ENCODE measurements at regions not wholly inside any gene's neighbourhood (a gene's known extent, or its start where the extent isn't known, plus 50 kb on each side); places are given as distances from the start of the nearest gene placed in this dataset.
"Not testable (repeated sequence)": the region's sequence is repeated elsewhere in the genome, so short reads cannot be mapped to it uniquely, and the experiment has no call there.

DNA sequence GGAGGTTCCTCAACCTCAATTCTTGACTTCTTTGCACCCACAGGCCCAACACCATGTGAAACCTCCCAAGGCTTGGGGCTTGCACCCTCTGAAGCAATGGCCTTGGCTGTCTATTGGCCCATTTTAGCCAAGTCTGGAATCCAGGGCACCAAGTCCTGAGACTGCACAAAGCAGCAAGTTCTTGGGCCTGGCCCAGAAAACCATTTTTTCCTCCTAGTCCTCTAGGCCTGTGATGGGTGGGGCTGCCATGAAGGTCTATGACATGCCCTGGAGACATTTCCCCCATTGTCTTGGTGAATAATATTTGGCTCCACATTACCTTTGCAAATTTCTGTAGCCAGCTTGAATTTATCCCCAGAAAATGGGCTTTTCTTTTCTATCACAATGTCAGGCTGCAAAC, 849.6 kb upstream of the MANEA start:
- no peak for DNase-seq
- in situ Hi-C loops (cut with MboI; ENCODE audit: low pct_unique_long_range_greater_than_20kb, low sequenced_read_pairs) = no loop called here

DNA sequence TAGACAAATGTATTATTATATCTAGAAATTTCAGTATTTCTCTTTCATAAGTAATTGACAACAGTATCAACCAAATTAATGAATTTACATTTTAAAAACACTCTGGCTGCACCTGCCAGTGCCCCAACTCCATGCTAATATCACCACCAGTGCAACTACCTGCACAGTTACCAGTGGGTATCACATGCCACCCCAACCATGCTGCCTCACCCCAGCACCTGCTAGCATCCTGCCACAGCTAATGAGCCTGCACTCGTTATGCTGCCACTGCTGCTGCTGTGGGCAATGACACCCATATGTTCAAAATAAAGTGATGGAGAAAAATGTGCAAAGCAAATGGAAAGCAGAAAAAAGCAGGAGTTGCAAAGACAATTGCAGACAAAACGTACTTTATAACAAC, 855.9 kb upstream of the MANEA start:
- DNase-seq = no peak
- in situ Hi-C loops (cut with MboI; ENCODE audit: low pct_unique_long_range_greater_than_20kb, low sequenced_read_pairs) = no loop called here

DNA sequence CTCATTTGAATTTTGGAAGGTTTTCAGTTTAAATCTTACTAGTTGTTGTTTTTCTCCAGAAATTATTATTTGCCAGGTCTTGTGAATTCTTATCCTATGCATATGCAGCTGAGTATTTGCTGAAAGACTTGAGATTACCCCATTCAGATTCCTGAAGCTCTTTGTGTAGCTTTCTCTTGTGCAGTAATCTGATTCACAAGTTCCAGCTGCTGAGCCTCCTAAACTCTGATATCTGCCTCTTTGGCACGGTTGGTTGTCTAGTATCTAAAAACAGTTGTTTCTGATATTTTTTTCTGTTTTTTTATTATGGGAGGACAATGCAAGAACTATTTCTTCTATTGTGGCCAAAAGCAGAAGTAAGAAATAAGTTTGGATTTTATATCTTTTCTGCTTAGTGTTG, 863.9 kb upstream of the MANEA start:
- DNase-seq = no peak
- in situ Hi-C loops (cut with MboI; ENCODE audit: low pct_unique_long_range_greater_than_20kb, low sequenced_read_pairs) = no loop called here

DNA sequence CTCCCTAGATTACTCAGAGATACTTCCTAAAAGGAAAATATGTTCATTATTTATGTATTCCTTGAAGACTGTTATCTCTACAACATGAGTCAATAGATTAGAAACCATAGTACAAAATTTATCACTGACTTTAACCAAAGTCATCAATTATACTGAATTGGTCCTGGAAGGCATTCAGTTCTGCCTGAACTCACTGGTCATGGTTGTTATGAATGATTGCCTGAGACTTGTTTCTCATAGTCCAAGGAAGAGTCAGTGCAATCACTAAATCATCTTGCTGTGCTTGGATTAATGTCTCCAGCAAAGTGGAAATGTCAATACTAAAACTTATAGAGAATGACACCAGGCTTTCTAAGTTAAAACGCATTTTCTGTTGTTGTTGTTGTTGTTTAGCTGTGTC, 878.6 kb upstream of the MANEA start:
- in situ Hi-C loops (cut with MboI; ENCODE audit: low pct_unique_long_range_greater_than_20kb, low sequenced_read_pairs) = no loop called here
- no peak for DNase-seq

DNA sequence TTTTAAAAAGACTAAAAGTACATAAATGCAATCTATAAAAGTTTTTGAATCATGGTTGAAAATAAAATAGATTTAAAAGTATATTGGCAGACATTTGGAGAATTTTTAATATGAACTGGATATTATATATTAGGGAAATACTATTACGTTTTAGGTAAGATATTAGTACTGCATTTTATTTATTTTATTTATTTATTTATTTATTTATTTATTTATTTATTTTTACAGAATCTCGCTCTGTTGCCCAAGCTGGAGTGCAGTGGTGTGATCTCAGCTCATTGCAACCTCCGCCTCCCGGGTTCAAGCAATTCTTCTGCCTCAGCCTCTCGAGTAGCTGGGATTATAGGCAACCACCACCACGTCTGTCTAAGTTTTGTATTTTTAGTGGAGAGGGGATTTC, 890.1 kb upstream of the MANEA start:
- DNase-seq; in situ Hi-C loops (cut with MboI; ENCODE audit: low pct_unique_long_range_greater_than_20kb, low sequenced_read_pairs): not testable (repeated sequence)

DNA sequence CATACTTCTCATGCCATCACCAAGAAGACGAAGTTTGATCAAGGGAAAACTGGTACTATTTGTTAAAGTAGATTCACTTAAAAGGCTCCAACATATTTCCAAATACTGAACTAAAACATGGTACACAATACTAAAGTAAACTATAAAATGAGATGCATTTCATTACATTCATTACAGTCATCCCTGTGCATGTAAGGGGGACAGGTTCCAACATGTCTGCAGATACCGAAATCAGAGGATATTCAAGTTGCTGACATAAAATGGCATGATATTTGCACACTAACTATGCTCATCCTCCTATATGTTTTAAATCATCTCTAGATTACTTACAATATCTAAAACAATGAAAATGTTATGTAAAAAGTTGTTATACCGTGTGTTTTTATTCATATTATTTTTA, 893.9 kb upstream of the MANEA start:
- in situ Hi-C loops (cut with MboI; ENCODE audit: low pct_unique_long_range_greater_than_20kb, low sequenced_read_pairs) = no loop called here
- DNase-seq = no peak

DNA sequence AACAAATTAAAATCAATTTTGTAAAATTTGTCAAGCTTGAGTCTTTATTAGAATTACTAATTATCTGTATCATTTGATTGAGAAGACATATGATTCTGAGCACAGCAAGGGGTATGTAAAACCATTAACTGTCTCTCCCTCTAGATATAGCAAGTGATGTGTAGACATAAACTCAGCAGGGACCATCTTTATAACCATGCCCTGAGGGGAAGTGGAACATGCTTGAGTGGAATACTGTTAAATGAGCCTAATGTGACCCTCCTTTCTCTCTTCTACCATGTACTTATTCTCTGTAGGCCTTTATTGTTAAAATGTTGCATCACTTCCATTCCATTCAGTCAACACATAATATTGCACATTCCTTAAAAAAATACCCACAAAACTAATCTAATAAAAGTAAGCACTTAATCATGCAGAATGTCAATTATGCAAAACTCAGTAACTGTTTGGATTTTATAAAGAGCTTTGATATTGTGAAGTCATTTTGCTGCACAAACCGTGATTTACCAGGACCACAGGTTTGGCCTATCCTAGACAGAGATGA, 896.6 kb upstream of the MANEA start:
- in situ Hi-C loops (cut with MboI; ENCODE audit: low pct_unique_long_range_greater_than_20kb, low sequenced_read_pairs) = no loop called here
- DNase-seq = no peak

DNA sequence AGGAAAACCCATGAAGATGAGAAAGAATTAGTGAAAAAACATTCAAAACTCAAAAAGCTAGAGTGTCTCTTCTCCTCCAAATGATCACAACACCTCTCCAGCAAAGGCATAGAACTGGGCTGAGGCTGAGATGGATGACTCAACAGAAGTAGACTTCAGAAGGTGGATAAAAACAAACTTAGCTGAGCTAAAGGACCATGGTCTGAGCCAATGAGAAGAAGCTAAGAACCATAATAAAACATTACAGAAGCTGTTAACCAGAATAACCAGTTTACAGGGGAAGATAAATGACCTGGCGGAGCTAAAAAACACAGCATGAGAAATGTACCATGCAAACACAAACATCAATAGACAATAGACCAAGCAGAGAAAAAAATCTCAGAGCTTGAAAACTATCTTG, 904.1 kb upstream of the MANEA start:
- DNase-seq = no peak
- in situ Hi-C loops (cut with MboI; ENCODE audit: low pct_unique_long_range_greater_than_20kb, low sequenced_read_pairs) = no loop called here

DNA sequence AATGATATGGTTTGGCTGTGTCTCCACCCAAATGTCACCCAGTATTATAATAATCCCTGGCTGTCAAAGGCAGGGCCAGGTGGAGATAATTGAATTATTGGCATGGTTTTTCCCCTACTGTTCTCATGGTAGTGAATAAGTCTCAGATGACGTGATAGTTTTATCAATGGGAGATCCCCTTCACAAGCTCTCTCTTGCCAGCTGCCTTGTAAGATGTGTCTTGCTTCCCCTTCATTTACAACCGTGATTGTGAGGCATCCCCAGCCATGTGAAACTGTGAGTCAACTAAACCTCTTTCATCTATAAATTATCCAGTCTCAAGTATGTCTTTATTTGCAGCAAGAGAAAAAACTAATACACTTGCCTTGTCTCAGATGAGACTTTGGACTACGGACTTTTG, 907.3 kb upstream of the MANEA start:
- DNase-seq = no peak
- in situ Hi-C loops (cut with MboI; ENCODE audit: low pct_unique_long_range_greater_than_20kb, low sequenced_read_pairs) = no loop called here

DNA sequence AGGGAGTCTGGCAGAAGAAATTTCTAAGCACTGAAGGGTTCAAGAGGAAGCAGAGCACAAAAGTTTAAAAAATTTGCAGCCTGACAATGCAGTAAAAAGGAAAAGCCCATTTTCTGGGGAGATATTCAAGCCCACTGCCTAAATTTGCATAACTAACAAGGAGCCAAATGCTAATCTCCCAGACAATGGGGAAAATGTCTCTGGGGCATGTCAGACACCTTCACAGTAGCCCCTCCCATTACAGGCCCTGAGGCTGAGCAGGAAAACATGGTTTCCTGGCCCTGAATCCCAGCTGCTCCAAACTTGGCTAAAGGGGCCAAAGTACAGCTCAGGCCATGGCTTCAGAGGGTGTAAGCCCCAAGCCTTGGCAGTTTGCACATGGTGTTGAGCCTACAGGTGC, 908.5 kb upstream of the MANEA start:
- no peak for DNase-seq
- in situ Hi-C loops (cut with MboI; ENCODE audit: low pct_unique_long_range_greater_than_20kb, low sequenced_read_pairs) = no loop called here

DNA sequence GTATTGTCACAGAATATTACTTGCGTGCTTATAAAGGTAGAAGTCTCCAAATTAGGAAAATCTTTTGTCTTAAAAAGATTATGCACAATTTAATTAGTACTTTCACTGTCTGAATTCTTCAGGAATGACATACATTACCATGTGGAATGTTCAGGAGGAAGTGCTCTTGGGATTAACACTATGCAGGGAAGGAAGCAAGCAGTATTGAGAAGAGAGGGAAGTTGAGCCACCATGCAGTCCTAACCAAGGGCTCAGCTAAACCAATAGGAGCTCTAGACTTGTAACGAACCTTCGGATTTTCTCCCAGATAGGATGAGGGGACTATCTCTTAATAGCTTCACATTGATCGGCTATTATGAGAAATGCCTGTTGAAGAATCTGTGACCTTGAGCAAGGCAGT, 918.4 kb upstream of the MANEA start:
- DNase-seq = no peak
- in situ Hi-C loops (cut with MboI; ENCODE audit: low pct_unique_long_range_greater_than_20kb, low sequenced_read_pairs) = no loop called here

DNA sequence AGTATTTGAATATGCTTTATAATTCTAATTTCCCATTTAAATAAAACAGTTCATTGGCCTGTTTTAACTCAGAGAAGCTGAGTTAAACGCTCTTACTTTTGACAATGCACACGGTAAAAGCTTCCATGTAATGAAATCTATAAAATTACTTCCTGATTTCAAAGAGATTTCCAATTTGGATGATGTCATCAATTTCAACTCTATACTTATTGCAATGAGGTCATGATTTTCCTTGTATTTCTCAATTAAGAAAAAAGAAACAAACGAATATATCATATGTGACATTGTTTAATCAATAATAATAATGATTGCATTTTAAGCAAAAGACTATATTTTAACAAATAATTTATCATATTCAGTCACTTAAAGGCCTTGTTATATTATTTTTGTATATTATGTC, 926.1 kb upstream of the MANEA start:
- no peak for DNase-seq
- in situ Hi-C loops (cut with MboI; ENCODE audit: low pct_unique_long_range_greater_than_20kb, low sequenced_read_pairs) = no loop called here

DNA sequence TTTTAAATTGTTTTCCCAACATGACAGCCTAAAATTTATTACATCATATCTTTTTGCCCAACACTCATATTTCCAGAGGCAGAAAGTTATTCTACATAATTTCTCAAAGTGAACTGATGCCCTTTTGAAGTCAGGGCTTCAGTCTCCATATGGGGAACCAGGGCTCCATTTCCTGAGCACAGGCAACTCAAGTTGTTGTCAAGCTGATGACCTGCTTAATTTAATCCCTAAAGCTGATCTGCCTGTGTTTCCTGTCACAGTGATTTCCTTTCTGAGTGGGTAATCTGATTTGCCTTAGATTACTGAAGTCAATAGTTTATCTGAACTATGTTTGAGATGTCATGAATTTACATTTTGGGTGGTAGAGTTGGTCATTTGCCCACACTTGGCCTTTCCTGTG, 932.1 kb upstream of the MANEA start:
- in situ Hi-C loops (cut with MboI; ENCODE audit: low pct_unique_long_range_greater_than_20kb, low sequenced_read_pairs) = no loop called here
- no peak for DNase-seq

DNA sequence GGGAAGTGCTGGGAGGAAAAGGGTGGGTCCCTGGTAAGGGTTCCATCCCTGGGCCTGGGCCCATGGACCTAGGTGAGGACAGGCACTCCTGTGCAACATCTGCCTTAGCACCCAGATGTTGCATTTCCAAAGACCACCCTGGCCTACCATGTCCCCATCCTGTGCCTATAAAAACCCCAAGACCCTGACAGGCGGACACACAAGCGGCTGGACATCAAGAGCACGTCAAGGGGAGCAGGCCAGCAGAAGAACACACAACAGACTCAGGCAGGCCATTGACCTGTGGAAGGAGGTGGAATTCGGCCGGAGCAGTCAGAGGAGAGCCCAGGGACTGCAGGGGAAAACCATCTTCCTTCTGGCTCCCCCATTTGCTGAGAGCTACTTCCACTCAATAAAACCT, 937.8 kb upstream of the MANEA start:
- no peak for DNase-seq
- in situ Hi-C loops (cut with MboI; ENCODE audit: low pct_unique_long_range_greater_than_20kb, low sequenced_read_pairs) = no loop called here

DNA sequence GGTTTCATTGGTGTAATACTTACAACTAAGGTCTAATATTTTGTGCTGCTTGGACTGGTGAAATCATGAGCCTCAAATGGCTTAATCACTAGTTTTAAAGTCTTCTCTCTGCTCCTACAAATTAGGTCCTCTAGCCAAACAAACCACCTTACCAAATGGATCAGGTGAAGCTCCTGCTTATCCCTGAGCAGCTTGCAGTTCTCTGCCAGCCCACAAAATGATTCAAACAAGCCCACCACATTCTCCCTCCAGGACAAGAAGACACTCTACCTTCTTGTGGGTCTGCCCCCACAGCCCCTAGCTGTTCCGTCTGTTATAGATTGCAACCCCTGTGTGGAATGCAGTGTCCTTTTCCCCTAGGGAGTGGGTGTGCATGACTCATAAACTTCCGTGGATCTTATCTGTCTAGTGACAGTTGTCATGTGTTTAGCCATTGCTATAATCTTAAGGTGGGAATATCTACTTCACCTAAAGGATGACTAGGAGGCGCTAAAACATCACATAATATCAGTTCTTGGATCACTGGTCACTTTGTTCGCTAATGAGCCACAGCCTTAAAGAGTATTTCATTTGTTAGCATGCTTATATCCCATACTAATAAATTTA, 940.5 kb upstream of the MANEA start:
- peak; percentile 5 for DNase-seq
- in situ Hi-C loops (cut with MboI; ENCODE audit: low pct_unique_long_range_greater_than_20kb, low sequenced_read_pairs) = no loop called here

DNA sequence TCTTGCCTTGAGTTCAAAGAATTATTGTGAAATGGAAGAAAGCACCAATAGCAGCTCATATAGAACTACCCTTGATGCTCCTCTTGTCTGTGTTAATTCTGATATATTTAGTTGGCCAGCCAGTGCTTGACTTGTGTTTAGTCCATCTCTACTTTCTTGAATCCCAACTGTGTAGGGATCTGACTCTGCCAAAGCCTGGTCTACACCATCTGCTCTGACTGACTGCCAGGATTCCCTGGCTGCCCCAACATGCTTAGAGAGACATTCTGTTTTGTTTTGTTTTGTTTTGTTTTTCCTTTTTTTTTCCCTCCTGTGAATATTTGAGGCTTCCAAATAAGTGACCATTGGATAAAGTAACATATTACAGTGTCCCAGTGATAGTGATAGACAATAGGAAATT, 953.7 kb upstream of the MANEA start:
- in situ Hi-C loops (cut with MboI; ENCODE audit: low pct_unique_long_range_greater_than_20kb, low sequenced_read_pairs) = no loop called here

DNA sequence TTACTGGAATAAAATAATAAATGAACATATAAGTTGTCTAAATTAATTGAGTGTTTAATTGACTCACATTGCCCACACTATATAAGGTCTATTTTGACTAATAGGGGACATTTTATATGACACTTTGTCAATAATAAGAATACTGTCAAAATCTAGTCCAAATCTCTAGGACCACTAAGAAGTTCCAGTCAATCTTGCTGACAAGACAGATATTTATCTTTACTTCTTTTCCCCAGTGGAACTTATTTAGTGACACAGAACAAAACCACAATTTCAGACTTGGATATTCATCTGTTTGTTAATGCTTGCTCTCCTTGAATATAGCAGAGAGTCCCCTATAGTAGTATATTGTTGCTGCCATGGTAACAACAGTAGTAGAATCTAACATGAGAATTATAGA, 954.6 kb upstream of the MANEA start:
- in situ Hi-C loops (cut with MboI; ENCODE audit: low pct_unique_long_range_greater_than_20kb, low sequenced_read_pairs) = no loop called here
- no peak for DNase-seq

More for the DNA sequence above, 953.7 kb upstream of the MANEA start:
- DNase-seq = no peak

DNA sequence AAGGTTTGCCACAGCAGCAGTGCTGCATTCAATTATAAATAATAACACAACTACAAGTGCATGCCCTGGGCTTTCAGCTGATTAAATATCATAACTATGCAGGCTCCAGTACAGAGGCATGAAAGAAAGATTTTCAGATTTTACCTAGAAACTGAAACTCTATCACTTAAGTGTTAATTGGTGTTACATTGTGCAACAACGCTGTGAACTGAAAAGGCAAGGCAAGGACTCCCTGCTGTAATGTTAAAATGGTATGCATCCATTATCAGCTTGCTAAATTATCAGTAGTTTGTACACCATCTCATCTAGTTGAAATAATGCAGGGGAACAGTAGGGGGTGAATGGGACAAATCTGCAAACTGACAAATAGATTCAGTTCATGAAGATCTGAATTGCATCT, 976.7 kb upstream of the MANEA start:
- in situ Hi-C loops (cut with MboI; ENCODE audit: low pct_unique_long_range_greater_than_20kb, low sequenced_read_pairs) = no loop called here

DNA sequence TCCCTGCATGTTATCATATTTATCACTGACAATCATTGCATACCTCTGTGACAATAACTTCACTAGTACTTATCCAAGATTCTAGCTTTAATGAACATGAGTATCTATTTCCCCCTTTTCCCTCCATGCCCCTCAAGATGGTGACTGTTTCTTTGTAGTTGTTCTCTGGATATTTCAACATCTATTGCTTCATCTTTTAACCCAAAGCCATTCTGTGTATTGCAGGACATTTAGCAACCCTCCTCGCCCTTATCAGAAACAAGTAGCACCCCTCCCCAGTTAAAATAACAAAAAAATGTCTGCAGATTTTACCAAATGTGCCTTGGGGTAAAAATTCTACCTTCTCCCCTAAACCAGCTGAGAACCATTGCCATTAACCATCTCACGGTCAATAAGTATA, 979.8 kb upstream of the MANEA start:
- no peak for DNase-seq
- in situ Hi-C loops (cut with MboI; ENCODE audit: low pct_unique_long_range_greater_than_20kb, low sequenced_read_pairs) = no loop called here

More for the DNA sequence above, 976.7 kb upstream of the MANEA start:
- no peak for DNase-seq

DNA sequence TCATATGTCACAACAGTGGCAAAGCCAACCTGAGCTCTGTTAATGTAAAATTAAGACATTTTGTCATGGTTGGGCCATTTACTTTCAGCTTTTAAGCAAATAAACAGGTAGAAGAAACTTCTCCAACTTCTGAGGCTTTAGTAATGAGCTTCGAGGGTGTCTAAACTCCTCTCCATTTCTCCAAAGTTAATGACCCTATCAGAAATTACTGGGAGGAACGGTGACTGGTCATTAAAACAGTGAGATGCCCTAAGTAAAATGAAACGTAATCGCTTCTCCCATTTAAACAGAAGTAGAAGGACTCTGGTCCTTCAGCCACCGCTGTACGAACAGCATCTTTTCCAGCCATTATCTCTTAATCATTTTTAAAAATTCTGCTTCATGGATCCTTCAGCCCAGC, 986.9 kb upstream of the MANEA start:
- in situ Hi-C loops (cut with MboI; ENCODE audit: low pct_unique_long_range_greater_than_20kb, low sequenced_read_pairs) = no loop called here
- DNase-seq = no peak

DNA sequence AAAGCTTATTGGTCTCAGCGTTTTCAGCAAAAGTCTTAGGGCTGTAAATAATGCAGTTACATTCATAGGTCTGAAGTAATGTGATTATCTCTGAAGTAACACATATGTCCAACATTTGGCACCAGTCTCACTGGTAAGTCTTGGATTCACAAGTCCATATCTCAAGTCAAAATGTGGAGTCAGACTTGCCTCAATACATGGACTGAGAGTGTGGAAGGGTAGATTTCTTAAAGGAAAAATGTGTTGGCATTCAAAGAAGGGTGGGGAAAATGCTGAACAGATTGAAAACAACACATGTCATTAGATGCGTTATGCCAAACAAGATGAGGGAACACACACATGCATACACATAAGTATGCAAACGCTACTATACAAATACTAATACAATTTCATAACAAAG, 989.0 kb upstream of the MANEA start:
- DNase-seq = no peak
- in situ Hi-C loops (cut with MboI; ENCODE audit: low pct_unique_long_range_greater_than_20kb, low sequenced_read_pairs) = no loop called here

DNA sequence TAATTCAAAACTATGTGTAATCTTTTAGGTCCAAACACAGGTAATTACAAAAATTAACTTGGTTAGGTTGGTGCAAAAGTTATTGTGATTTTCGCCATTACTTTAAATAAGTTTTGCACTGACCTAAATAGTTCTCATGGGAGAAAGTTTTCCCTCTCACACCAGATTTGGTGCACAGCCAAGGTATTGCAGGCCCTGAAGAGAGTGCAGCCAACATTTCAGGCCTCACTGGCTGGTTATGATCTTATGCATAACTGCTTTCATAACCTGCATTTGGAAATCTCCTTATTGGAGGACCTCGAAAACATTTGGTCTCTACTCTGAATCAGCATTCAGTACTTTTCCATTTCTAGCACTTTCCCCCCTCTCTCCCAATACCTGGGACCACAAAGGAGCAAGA, 993.1 kb upstream of the MANEA start:
- no peak for DNase-seq
- in situ Hi-C loops (cut with MboI; ENCODE audit: low pct_unique_long_range_greater_than_20kb, low sequenced_read_pairs) = no loop called here
